ENCODE measurements at regions not wholly inside any gene's neighbourhood (a gene's known extent, or its start where the extent isn't known, plus 50 kb on each side); places are given as distances from the start of the nearest gene placed in this dataset.

DNA sequence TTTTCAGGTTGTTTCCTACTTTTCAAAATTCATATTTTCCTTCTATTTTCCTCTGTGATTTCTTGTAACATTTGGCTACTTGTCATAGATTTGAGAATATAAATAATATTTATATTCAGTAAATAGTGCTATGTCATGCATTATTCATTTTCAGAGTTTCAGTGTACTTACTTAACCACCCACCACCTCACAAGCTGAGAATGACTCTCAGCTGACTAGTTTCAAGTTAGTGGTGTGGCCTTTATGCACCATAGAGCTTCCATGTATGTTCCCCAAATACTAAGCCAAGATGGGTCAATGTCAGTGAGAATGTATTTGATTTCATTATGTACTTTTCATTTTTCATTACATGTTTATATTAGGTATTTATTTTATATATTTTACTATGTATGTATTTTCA is 56.9 kb upstream of the RGS1 start:
- Histone ChIP-seq H3K9ac (ENCODE audit: low read length) (no peak overlapping the region), H2BK15ac (ENCODE audit: low read depth, poor library complexity, severe bottlenecking) (no peak overlapping the region), H3K27me3 (ENCODE audit: control insufficient read depth in 1 of 2, insufficient read depth in 1 of 2, low read length in 2 of 2) (no peaks in the 10 kb centered on the region), H4K91ac (ENCODE audit: low read length) (no peak overlapping the region), H3K4ac (ENCODE audit: low read depth in 1 of 2, low read length in 2 of 2) (no peak overlapping the region), H2BK5ac (ENCODE audit: low read depth, low read length, poor library complexity, severe bottlenecking) (no peak overlapping the region), H3K36me3 (ENCODE audit: control insufficient read depth in 1 of 2, insufficient read depth in 2 of 2, low read depth in 1 of 2, low read length in 2 of 2) (no peaks in the 10 kb centered on the region), H2AK5ac (ENCODE audit: low read length, severe bottlenecking) (no peak overlapping the region), H2AFZ (ENCODE audit: low read depth, low read length) (no peak overlapping the region), H3K27ac (ENCODE audit: low read length, poor library complexity, severe bottlenecking) (no peak overlapping the region), H3K4me3 (ENCODE audit: insufficient read depth in 1 of 2, low read depth in 1 of 2, low read length in 2 of 2) (no peak overlapping the region), H2BK12ac (ENCODE audit: low read length in 2 of 2) (no peak overlapping the region), H3K14ac (ENCODE audit: low read length in 2 of 2) (no peak overlapping the region), H4K8ac (ENCODE audit: low read length) (no peak overlapping the region), H3K4me1 (ENCODE audit: control insufficient read depth, insufficient read depth, low read depth, low read length) (no peaks in the 10 kb centered on the region), H3K18ac (ENCODE audit: low read depth in 1 of 2, low read length in 2 of 2) (no peak overlapping the region), H3K23ac (ENCODE audit: low read length in 2 of 2) (no peak overlapping the region), H3K79me1 (replicated peaks; ENCODE audit: low read length, poor library complexity, severe bottlenecking) (no peaks in the 10 kb centered on the region), H3K4me2 (ENCODE audit: low read length, poor library complexity, severe bottlenecking) (no peak overlapping the region), H3K9me3 (ENCODE audit: control insufficient read depth, low read length) (no peaks in the 10 kb centered on the region), H2BK120ac (ENCODE audit: low read depth, low read length) (no peak overlapping the region)
- no peak for DNase-seq

DNA sequence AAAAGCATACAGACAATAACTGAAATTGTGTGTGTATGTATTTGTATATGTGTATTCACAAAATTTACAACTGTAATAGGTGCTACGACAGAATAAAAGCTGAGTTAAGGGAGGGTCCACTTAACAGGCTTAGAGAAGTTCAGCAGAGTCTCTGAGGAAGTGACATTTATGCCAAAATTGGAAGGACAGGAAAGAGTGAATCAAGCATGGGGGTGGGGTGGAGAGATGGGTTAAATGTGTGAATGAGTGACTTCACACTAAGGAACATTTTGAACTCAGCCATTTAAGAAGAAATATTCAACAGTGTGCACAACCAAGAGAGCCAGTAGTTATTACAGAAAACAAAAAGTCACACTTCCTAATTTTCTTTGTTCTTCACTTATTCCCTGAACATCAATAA is 53.8 kb upstream of the RGS1 start:
- Histone ChIP-seq H2AFZ (ENCODE audit: low read depth, low read length) (no peak overlapping the region), H3K4ac (ENCODE audit: low read depth in 1 of 2, low read length in 2 of 2) (no peak overlapping the region), H3K23ac (ENCODE audit: low read length in 2 of 2) (no peak overlapping the region), H3K4me3 (ENCODE audit: insufficient read depth in 1 of 2, low read depth in 1 of 2, low read length in 2 of 2) (no peak overlapping the region), H4K91ac (ENCODE audit: low read length) (no peak overlapping the region), H2BK120ac (ENCODE audit: low read depth, low read length) (no peak overlapping the region), H3K4me1 (ENCODE audit: control insufficient read depth, insufficient read depth, low read depth, low read length) (no peaks in the 10 kb centered on the region), H3K36me3 (ENCODE audit: control insufficient read depth in 1 of 2, insufficient read depth in 2 of 2, low read depth in 1 of 2, low read length in 2 of 2) (no peaks in the 10 kb centered on the region), H4K8ac (ENCODE audit: low read length) (no peak overlapping the region), H2BK5ac (ENCODE audit: low read depth, low read length, poor library complexity, severe bottlenecking) (no peak overlapping the region), H3K18ac (ENCODE audit: low read depth in 1 of 2, low read length in 2 of 2) (peak overlapping the region in 1 of 2 experiments; percentile 45), H3K4me2 (ENCODE audit: low read length, poor library complexity, severe bottlenecking) (no peak overlapping the region), H3K9ac (ENCODE audit: low read length) (no peak overlapping the region), H3K79me1 (replicated peaks; ENCODE audit: low read length, poor library complexity, severe bottlenecking) (no peaks in the 10 kb centered on the region), H3K9me3 (ENCODE audit: control insufficient read depth, low read length) (no peaks in the 10 kb centered on the region), H2AK5ac (ENCODE audit: low read length, severe bottlenecking) (no peak overlapping the region), H3K14ac (ENCODE audit: low read length in 2 of 2) (no peak overlapping the region), H3K27ac (ENCODE audit: low read length, poor library complexity, severe bottlenecking) (no peak overlapping the region), H2BK15ac (ENCODE audit: low read depth, poor library complexity, severe bottlenecking) (no peak overlapping the region), H2BK12ac (ENCODE audit: low read length in 2 of 2) (peak overlapping the region in 1 of 2 experiments; percentile 10), H3K27me3 (ENCODE audit: control insufficient read depth in 1 of 2, insufficient read depth in 1 of 2, low read length in 2 of 2) (no peaks in the 10 kb centered on the region)
- no peak for DNase-seq
- 35% methylated on average over 1 of the region's 1 CpG for WGBS

DNA sequence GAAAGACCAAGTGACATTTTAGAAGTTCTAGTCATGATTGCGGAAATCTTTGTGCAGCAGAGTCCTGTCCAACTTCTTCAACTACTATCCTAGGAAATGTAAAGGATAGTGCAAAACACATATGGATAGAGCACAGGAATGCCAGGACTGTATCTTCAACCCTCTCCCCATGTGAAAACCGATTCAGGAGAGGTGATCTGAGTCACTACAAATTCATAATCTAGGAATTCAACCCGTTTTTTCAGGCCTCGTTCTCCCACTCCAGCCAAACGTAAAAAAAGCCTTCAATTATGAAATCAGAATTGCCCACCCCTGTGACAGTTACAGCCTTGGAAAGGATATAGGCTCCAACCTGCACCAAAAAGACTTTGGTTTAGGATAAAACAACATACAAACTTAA is 52.9 kb upstream of the RGS1 start:
- Histone ChIP-seq H3K9me3 (ENCODE audit: control insufficient read depth, low read length) (no peaks in the 10 kb centered on the region), H3K4ac (ENCODE audit: low read depth in 1 of 2, low read length in 2 of 2) (no peak overlapping the region), H4K8ac (ENCODE audit: low read length) (no peak overlapping the region), H2AFZ (ENCODE audit: low read depth, low read length) (no peak overlapping the region), H3K27ac (ENCODE audit: low read length, poor library complexity, severe bottlenecking) (no peak overlapping the region), H3K79me1 (replicated peaks; ENCODE audit: low read length, poor library complexity, severe bottlenecking) (no peaks in the 10 kb centered on the region), H2BK5ac (ENCODE audit: low read depth, low read length, poor library complexity, severe bottlenecking) (no peak overlapping the region), H2BK120ac (ENCODE audit: low read depth, low read length) (no peak overlapping the region), H4K91ac (ENCODE audit: low read length) (no peak overlapping the region), H3K9ac (ENCODE audit: low read length) (no peak overlapping the region), H2BK12ac (ENCODE audit: low read length in 2 of 2) (no peak overlapping the region), H3K4me1 (ENCODE audit: control insufficient read depth, insufficient read depth, low read depth, low read length) (no peaks in the 10 kb centered on the region), H3K4me2 (ENCODE audit: low read length, poor library complexity, severe bottlenecking) (no peak overlapping the region), H3K23ac (ENCODE audit: low read length in 2 of 2) (no peak overlapping the region), H2BK15ac (ENCODE audit: low read depth, poor library complexity, severe bottlenecking) (no peak overlapping the region), H2AK5ac (ENCODE audit: low read length, severe bottlenecking) (no peak overlapping the region), H3K36me3 (ENCODE audit: control insufficient read depth in 1 of 2, insufficient read depth in 2 of 2, low read depth in 1 of 2, low read length in 2 of 2) (no peaks in the 10 kb centered on the region), H3K4me3 (ENCODE audit: insufficient read depth in 1 of 2, low read depth in 1 of 2, low read length in 2 of 2) (no peak overlapping the region), H3K27me3 (ENCODE audit: control insufficient read depth in 1 of 2, insufficient read depth in 1 of 2, low read length in 2 of 2) (no peaks in the 10 kb centered on the region), H3K14ac (ENCODE audit: low read length in 2 of 2) (no peak overlapping the region), H3K18ac (ENCODE audit: low read depth in 1 of 2, low read length in 2 of 2) (no peak overlapping the region)
- no peak for DNase-seq
- 85% methylated on average over 5 of the region's 5 CpGs for WGBS

DNA sequence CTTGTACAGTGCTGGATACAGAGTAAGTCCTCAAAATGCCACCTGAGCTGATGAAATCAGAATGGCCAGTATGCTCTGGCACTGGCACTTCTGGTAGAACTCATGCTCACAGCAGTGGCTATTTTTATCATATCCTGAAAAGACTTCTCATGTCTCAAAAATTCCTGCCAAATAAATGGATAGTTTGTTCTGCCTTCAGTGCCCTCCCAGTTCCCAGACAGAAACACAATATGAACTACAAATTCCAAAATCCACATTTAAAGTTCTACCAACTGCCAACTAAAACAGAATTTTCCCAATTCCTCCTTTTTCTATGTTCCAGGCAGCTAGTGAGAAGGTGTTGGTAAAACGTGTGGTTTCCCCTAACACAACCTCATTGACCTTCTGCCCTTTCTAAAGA is 51.4 kb upstream of the RGS1 start:
- Histone ChIP-seq H2BK12ac (ENCODE audit: low read length in 2 of 2) (no peak overlapping the region), H3K27me3 (ENCODE audit: control insufficient read depth in 1 of 2, insufficient read depth in 1 of 2, low read length in 2 of 2) (no peaks in the 10 kb centered on the region), H3K4ac (ENCODE audit: low read depth in 1 of 2, low read length in 2 of 2) (no peak overlapping the region), H3K9me3 (ENCODE audit: control insufficient read depth, low read length) (no peaks in the 10 kb centered on the region), H3K4me3 (ENCODE audit: insufficient read depth in 1 of 2, low read depth in 1 of 2, low read length in 2 of 2) (no peak overlapping the region), H3K9ac (ENCODE audit: low read length) (no peak overlapping the region), H3K18ac (ENCODE audit: low read depth in 1 of 2, low read length in 2 of 2) (no peak overlapping the region), H3K36me3 (ENCODE audit: control insufficient read depth in 1 of 2, insufficient read depth in 2 of 2, low read depth in 1 of 2, low read length in 2 of 2) (no peaks in the 10 kb centered on the region), H2BK15ac (ENCODE audit: low read depth, poor library complexity, severe bottlenecking) (no peak overlapping the region), H4K91ac (ENCODE audit: low read length) (no peak overlapping the region), H3K79me1 (replicated peaks; ENCODE audit: low read length, poor library complexity, severe bottlenecking) (no peaks in the 10 kb centered on the region), H3K23ac (ENCODE audit: low read length in 2 of 2) (no peak overlapping the region), H3K14ac (ENCODE audit: low read length in 2 of 2) (no peak overlapping the region), H3K4me2 (ENCODE audit: low read length, poor library complexity, severe bottlenecking) (no peak overlapping the region), H3K27ac (ENCODE audit: low read length, poor library complexity, severe bottlenecking) (no peak overlapping the region), H2AK5ac (ENCODE audit: low read length, severe bottlenecking) (no peak overlapping the region), H2AFZ (ENCODE audit: low read depth, low read length) (no peak overlapping the region), H2BK5ac (ENCODE audit: low read depth, low read length, poor library complexity, severe bottlenecking) (no peak overlapping the region), H3K4me1 (ENCODE audit: control insufficient read depth, insufficient read depth, low read depth, low read length) (no peaks in the 10 kb centered on the region), H4K8ac (ENCODE audit: low read length) (no peak overlapping the region), H2BK120ac (ENCODE audit: low read depth, low read length) (no peak overlapping the region)
- no peak for DNase-seq
- 36% methylated on average over 1 of the region's 1 CpG for WGBS
